ENCODE measurements at regions not wholly inside any gene's neighbourhood (a gene's known extent, or its start where the extent isn't known, plus 50 kb on each side); places are given as distances from the start of the nearest gene placed in this dataset.

DNA sequence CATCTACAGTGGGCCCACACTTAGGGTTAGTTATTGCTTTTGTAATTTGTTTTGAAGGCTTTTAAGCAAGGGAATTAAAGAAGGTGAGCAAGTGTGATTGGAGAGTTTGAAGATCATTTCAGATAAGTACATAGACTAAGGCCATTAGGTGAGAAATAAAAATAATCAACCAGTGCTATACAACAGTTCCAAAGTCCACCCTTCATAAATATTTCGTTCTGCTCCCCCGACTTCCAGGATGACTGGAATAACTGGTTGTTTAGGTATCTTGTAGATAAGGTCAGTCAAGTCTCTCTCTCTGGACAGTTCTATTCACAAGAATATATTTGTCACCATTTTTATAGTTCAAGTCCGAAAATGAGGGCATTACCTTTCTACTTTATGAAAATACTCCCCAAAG, 98.0 kb upstream of the MBL2 start:
- DNase-seq = no peak

DNA sequence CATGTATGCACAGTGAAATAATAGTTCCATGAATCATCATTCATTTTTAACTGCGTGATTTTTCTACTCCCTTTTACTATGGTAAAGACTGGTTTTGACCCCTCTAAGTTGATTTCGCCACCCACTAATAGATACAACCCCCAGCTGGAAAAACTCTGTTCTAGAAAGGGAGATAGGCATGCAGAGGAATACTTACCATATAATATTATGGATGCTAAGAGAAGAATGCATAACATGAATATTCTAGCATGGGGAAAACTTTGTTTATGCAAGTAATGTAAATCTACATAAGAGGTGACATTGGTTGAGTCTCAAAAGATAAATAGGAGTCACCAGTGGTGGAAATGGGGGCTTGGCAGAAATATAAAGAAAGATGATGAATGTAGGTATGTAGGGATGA, 97.3 kb upstream of the MBL2 start:
- DNase-seq = no peak

DNA sequence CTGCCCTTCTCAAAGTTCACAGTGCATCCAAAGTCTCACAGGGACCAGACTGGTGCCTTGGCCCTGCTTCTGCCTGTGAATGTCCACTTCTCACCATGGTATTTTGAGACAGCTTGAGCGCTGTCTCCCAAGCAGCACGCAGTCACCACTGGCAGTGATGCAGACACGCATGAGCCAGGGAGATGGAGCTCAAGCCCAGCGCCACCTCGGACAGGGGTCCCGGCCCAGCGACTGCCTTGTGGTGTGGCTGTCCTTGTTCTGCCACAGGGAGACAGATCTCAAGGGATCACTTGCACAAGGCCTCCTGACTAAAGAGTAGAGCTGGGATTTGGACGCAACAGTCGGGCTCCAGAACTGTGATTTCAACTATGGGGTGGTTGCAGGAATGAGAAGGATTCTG, 92.6 kb upstream of the MBL2 start:
- DNase-seq = no peak

DNA sequence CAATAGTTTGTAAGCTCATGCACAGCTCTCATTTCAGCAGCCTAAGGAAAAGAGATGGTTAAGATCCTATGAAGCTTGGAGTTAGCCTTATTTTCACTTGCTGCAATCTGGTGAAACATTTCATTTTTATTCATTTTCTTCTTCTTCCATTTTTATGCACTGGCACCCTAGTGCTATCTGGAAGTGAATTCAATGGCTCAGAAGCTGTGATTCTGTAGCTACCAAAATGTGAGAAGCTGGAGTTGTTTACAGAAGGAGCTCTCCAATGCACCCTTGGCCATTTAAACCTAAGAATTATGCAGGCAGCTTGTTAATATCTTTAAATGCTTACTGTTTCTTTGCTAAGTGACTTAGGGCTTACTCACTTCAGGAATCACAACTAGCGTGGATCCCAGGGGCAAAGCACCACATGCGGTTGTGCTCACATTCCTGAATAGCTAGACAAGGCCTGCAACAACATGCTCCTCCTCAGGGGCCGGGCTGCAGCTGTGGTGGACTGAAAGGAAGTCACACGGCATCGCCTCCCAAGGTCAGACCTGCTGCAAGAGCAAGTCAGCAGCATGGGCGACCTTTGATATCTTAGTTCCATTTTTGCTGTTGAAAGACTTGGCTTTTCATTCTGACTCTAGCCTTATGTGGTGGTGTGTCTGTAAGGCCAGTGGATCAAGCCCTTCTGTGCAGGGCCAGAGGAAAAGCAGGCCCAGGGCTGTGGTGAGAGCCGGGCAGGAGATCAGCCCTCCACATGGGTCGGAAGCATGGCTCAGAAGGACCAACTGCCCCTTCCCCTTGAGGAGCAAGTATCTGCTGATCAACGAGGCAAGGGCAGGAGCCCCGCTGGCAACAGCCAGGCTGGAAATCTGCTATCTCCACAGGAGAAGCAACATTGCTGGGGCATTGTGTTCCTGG, 91.9 kb upstream of the MBL2 start:
- no peak for DNase-seq

DNA sequence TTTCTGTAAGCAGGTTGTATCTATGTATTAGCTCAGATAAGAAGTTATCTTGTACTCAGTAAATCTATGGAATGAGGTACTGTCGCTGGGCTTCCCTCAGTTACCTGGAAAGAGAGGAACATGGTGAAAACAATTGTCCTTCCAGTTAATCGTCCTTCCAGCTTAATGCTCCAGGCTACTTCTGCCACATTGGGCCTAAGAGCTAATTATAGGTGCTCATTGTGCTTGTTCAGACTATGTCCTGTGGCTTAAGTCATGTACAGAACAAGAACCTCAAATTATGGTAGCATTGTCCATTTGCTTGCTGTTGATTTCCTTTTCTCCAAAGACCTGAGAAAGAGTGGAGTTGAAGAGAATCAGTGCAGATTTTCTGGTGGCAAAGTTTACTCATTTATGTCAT, 86.1 kb upstream of the MBL2 start:
- no peak for DNase-seq

DNA sequence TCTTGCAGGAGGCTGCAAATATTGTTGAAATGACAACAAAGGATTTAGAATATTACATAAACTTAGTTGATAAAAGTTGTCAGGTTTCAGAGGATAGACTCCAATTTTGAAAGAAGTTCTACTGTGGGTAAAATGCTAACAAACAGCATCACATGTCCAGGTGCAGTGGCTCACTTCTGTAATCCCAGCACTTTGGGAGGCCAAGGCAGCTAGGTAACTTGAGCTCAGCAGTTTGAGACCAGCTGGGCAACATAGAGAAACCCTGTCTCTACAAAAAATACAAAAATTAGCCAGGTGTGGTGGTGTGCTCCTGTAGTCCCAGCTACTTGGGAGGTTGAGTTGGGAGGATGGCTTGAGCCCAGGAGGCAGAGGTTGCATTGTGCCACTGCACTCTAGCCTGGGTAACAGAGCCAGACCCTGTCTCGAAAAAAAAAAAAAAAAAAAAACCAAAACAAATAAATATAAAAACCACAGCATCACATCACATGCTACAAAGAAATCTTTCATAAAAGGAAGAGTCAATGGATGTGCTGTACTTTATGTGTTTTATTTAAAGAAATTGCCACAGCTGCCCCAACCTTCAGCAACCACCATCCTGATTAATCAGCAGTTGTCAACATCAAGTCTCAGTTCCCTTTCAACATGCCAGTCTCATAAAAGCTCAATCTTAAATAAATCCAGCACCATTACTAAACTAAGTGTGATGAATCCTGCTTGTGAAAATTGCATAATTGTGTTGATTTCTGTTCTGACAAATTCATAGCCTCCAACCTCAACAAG, 83.2 kb upstream of the MBL2 start:
- DNase-seq = no peak

DNA sequence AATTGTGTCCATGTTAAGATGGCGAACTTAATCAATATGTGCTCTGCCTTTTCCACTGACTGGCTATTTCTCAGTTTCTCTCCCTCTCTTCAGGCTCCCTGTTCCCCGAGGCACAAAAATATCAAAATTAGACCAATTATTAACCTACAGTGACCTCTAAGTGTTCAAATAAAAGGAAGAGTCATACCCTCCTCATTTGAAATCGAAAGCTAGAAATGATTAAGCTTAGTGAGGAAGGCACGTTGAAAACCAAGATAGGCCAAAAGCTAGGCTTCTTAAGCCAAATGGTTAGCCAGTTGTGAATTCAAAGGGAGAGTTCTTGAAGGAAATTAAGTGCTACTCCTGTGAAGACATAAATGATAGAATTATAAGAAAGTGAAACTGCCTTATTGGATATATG, 81.1 kb upstream of the MBL2 start:
- DNase-seq = no peak

DNA sequence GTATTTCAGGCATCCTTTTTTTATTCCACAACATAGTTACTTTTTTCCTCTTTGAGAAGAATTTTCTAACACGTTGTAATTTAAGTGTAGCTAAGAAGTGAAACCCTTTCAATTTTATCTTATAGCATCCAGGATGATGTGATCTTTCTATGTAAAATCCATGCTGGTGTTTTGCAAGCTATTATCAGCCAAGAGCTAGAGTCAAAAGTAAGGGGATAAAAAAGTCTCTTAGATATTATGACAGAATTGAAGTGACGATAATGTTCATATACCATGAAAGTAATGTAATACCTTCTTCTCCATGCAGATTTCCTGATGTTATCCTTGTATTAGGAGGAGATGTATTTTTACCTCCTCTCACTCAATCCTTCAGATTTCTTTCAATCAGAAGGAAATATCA, 64.2 kb upstream of the MBL2 start:
- DNase-seq = no peak

Data from activated T-cell treated with anti-CD3 and anti-CD28 coated beads, Interleukin-2, amount 50 U/mL, for 48 hours (primary cell).